AG04450 (cell line): ENCODE measurements at regions not wholly inside any gene's neighbourhood (a gene's known extent, or its start where the extent isn't known, plus 50 kb on each side); places are given as distances from the start of the nearest gene placed in this dataset.

Source experiments
- CTCF ChIA-PET: fragments of 300-600, 350-600 bp; formaldehyde crosslinking; extraction: SDS; loops from one replicate; lab custom pipeline; 2022; ENCODE audit warnings: antibody characterized with exemption, inconsistent platforms; lab: Charles Lee
- POLR2A ChIA-PET: fragments of 350-600 bp; formaldehyde crosslinking; extraction: SDS; loops from one replicate; lab custom pipeline; 2021; ENCODE audit warnings: antibody characterized with exemption, inconsistent platforms; lab: Yijun Ruan, JAX
- DNase-seq: peaks from one replicate; pipeline ENCODE4 v3.0.0-alpha.2; 2011; ENCODE audit warnings: low read depth, low spot score
- H3K27ac ChIP-seq: one replicate; pipeline ENCODE4 v1.5.1; 2012; ENCODE audit warnings: low read depth, low read length, control low read depth
- H3K27me3 ChIP-seq: one replicate; pipeline ENCODE4 v1.6.0; 2012; ENCODE audit warnings: low read length; ENCODE audit not compliant: control insufficient read depth, insufficient read depth
- H3K4me3 ChIP-seq: 2 replicates; pipeline ENCODE4 v1.5.1; 2011; ENCODE audit warnings: mild to moderate bottlenecking, low read depth, low read length, control low read depth
- H3K9me3 ChIP-seq: 2 replicates; pipeline ENCODE4 v1.5.1; 2012; ENCODE audit warnings: low read length; ENCODE audit not compliant: control insufficient read depth, insufficient read depth
- CTCF ChIP-seq: IDR thresholded peaks from 2 replicates; pipeline ENCODE4 v1.5.1; 2011; ENCODE audit warnings: low read depth, low read length, control low read depth, inconsistent platforms

DNA sequence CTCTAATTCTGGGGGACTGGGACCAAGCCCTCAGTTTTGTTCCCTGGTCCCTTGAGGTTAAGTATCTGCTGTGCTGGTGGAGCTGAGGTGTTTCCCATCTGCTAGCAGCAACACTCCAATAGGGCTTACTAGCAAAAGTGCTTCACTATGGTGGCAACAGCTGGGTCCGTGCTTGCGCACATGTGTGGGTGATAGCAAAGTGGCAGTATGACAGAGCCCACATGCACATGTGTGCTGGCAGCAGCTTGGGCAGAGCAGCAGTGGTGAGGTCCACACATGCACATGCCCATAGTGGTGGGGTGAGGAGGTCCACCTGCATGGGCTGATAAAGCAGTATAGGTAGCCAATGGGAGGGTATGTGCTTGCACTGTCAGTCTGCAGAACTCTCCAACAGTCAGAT, 1723.7 kb downstream of the SUCLG1 start:
- CTCF ChIA-PET: no interaction called here
- no peaks in the 10 kb centered on the region for H3K27me3 ChIP-seq
- POLR2A ChIA-PET: no interaction called here
- H3K4me3 ChIP-seq: no peak overlapping the region
- no peak for DNase-seq
- TF ChIP-seq CTCF: no peak
- H3K9me3 ChIP-seq: no peaks in the 10 kb centered on the region
- H3K27ac ChIP-seq: no peak overlapping the region

DNA sequence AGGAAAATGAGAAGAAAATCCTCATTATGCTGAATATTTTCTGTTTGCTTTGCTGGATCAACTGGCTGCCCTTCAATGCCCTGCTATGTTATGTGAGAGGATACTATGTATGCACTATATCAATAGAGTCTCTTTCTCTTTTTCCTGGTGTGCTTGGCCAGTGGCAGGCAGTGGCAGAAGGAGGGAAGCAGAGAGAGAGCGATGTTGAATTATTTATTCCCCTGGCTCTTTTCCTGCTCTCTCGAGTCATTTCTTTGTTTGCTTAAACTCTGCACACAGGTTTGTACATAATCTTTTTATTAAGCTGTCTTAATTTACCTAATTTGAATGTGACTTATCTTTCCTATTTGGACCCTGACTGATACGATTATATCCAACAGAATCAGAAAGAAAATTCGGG, 1727.3 kb downstream of the SUCLG1 start:
- Histone ChIP-seq H3K27ac (no peak overlapping the region), H3K9me3 (no peaks in the 10 kb centered on the region), H3K4me3 (no peak overlapping the region), H3K27me3 (no peaks in the 10 kb centered on the region)
- CTCF ChIA-PET: no interaction called here
- TF ChIP-seq CTCF: no peak
- no peak for DNase-seq
- POLR2A ChIA-PET: no interaction called here

GRCh38 chr2:82730811-82731210, 1728.3 kb downstream of the SUCLG1 start:
- ChIA-PET POLR2A (no interaction called here), CTCF (no interaction called here)
- no peak overlapping the region for H3K27ac ChIP-seq
- no peak for TF ChIP-seq CTCF
- H3K27me3 ChIP-seq: no peaks in the 10 kb centered on the region
- no peak overlapping the region for H3K4me3 ChIP-seq
- no peaks in the 10 kb centered on the region for H3K9me3 ChIP-seq
- no peak for DNase-seq

DNA sequence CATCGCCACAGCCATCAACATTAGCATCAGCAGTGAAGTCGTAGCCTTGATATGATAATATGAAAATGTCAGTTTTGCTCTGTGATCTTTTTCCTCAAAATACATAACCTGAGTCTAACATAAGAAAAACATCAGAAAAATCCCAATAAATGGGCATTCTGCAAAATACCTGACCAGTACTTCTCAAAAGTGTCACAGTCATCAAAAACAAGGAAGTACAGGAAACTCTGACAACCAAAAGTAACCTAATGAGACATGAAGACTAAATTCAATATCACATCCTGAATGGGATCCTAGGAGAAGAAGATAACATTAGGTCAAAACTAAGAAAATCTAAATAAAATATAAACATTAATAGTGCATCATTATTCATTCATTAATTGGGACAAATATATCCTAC, 1731.0 kb downstream of the SUCLG1 start:
- H3K4me3 ChIP-seq: no peak overlapping the region
- POLR2A ChIA-PET: no interaction called here
- TF ChIP-seq CTCF: no peak
- H3K9me3 ChIP-seq: no peaks in the 10 kb centered on the region
- no peaks in the 10 kb centered on the region for H3K27me3 ChIP-seq
- CTCF ChIA-PET: interaction anchor here (0.6 kb wide), 1 partner anchor 520 kb away, joined by 3 read pairs; no protein-coding TSS in a partner anchor
- no peak overlapping the region for H3K27ac ChIP-seq
- DNase-seq: no peak

DNA sequence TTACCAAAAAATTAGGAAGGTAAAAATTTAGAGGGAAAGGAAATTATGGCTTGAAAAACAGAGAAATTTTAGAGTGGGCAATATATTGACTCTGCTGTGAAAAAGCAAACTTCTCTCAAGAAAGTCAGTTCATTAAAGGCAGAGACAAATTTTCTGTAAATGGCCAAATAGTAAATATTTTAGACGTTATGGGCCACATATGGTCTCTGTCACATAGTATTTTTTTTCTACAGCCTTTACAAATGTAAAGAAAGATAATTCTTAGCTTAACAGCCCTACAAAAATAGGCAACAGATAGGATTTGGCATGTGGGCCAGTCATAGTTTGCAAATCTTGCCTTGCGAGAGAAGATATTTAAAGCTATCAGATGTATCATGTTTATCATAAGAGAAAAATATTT, 1750.4 kb downstream of the SUCLG1 start:
- no peak overlapping the region for H3K4me3 ChIP-seq
- no peak overlapping the region for H3K27ac ChIP-seq
- TF ChIP-seq CTCF: no peak
- H3K27me3 ChIP-seq: no peaks in the 10 kb centered on the region
- ChIA-PET POLR2A (no interaction called here), CTCF (no interaction called here)
- no peak for DNase-seq
- no peaks in the 10 kb centered on the region for H3K9me3 ChIP-seq
